ENCODE measurements at regions not wholly inside any gene's neighbourhood (a gene's known extent, or its start where the extent isn't known, plus 50 kb on each side); places are given as distances from the start of the nearest gene placed in this dataset.

GRCh38 chr13:106281426-106281825, 254.0 kb downstream of the EFNB2 start:
- no peak overlapping the region for H3K27ac ChIP-seq
- H3K4me1 ChIP-seq = no peaks in the 10 kb centered on the region
- intact Hi-C loops (cut with DNase I; ENCODE audit: low total_unique reads) = no loop called here
- no peak for DNase-seq
- H3K4me3 ChIP-seq = no peak overlapping the region
- no peaks in the 10 kb centered on the region for H3K27me3 ChIP-seq
- H3K36me3 ChIP-seq = no peaks in the 10 kb centered on the region
- no peaks in the 10 kb centered on the region for H3K9me3 ChIP-seq
- TF ChIP-seq CTCF (IDR thresholded peaks at IDR 0.05) (no peak), POLR2A (IDR thresholded peaks at IDR 0.05) (no peak)

- intact Hi-C loops (cut with DNase I; ENCODE audit: low total_unique reads) = no loop called here
- no peak for DNase-seq
- Histone ChIP-seq H3K27ac (no peak overlapping the region), H3K9me3 (no peaks in the 10 kb centered on the region), H3K4me3 (no peak overlapping the region), H3K36me3 (no peaks in the 10 kb centered on the region), H3K27me3 (no peaks in the 10 kb centered on the region), H3K4me1 (no peaks in the 10 kb centered on the region)
- no peak for TF ChIP-seq POLR2A (IDR thresholded peaks at IDR 0.05)
- TF ChIP-seq CTCF (IDR thresholded peaks at IDR 0.05) = no peak
Observed at GRCh38 chr13:106277484-106278154, 257.8 kb downstream of the EFNB2 start.

- TF ChIP-seq POLR2A (IDR thresholded peaks at IDR 0.05) = no peak
- no peak for TF ChIP-seq CTCF (IDR thresholded peaks at IDR 0.05)
- Histone ChIP-seq H3K36me3 (no peaks in the 10 kb centered on the region), H3K9me3 (no peaks in the 10 kb centered on the region), H3K27ac (no peak overlapping the region), H3K4me1 (no peaks in the 10 kb centered on the region), H3K4me3 (no peak overlapping the region), H3K27me3 (no peaks in the 10 kb centered on the region)
- no peak for DNase-seq
- intact Hi-C loops (cut with DNase I; ENCODE audit: low total_unique reads) = no loop called here
Observed at GRCh38 chr13:106276876-106277275, 258.6 kb downstream of the EFNB2 start.

DNA sequence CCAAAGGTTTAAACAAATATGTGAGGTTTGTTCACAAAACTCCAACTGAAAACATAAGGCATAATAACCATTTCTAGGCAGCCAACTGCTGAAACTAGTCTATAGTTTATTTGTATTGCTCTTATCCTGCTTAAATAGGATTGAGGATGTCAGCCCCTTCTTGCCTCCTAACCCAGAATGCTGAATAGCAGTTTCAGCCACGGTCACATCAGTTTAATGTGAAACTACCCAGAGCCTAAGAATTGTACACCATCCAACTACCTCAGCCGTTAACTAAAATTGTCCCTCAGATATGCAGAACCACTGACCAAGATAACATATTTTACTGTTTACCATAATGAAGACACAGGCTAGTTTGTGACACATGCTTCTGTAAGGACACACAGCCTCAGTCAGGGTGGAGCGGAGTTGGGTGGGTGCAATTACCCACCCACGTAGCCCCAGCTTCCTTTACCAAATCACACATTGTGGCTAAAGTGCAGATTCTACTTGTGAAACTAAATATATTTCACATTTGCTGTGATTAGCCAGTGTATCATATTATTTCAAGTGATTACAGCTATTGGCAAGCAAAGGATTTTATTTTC, 259.9 kb downstream of the EFNB2 start:
- no peak overlapping the region for H3K27ac ChIP-seq
- H3K4me3 ChIP-seq = no peak overlapping the region
- TF ChIP-seq CTCF (IDR thresholded peaks at IDR 0.05) (no peak), POLR2A (IDR thresholded peaks at IDR 0.05) (no peak)
- DNase-seq = no peak
- no peaks in the 10 kb centered on the region for H3K9me3 ChIP-seq
- intact Hi-C loops (cut with DNase I; ENCODE audit: low total_unique reads) = no loop called here
- H3K27me3 ChIP-seq = no peaks in the 10 kb centered on the region
- H3K36me3 ChIP-seq = no peaks in the 10 kb centered on the region
- no peaks in the 10 kb centered on the region for H3K4me1 ChIP-seq

DNA sequence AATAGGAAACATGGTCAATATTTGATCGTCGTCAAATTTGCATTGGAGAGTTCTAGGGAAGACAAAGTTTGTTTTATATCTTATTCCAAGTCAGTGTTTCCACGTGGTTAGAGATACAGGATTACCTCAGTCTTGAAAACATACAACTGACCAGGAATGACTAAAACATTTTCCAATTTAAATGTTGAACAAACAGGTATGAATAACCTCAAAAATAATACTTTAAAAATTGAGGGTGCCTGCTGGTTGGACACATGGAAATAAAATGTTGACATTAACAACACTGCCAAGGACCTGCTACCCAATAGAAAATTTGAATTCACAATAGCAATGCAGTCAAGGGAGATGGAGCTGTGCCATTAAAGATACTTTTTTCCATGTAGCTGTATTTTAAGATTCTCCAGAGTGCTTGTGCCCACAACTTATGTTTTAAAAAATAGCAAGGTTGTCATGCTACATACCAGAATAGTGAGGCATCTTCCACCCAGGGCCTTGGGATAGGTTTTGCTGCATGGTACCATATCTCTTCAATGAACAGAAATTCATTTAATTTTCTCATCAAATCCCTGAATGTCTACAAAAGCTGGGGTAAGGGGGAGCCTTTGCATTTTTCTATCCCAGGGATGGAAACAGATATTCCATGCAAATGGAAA, 260.8 kb downstream of the EFNB2 start:
- DNase-seq = no peak
- intact Hi-C loops (cut with DNase I; ENCODE audit: low total_unique reads) = no loop called here
- H3K27ac ChIP-seq = no peak overlapping the region
- H3K27me3 ChIP-seq = no peaks in the 10 kb centered on the region
- no peak for TF ChIP-seq CTCF (IDR thresholded peaks at IDR 0.05)
- no peak for TF ChIP-seq POLR2A (IDR thresholded peaks at IDR 0.05)
- no peak overlapping the region for H3K4me3 ChIP-seq
- no peaks in the 10 kb centered on the region for H3K9me3 ChIP-seq
- no peaks in the 10 kb centered on the region for H3K4me1 ChIP-seq
- no peaks in the 10 kb centered on the region for H3K36me3 ChIP-seq
